IMR-90 (cell line): ENCODE measurements at regions not wholly inside any gene's neighbourhood (a gene's known extent, or its start where the extent isn't known, plus 50 kb on each side); places are given as distances from the start of the nearest gene placed in this dataset.

Experiments
- ATAC-seq: fragments of 200-7000 bp; cut with Tn5 transposase; 2 replicates; pipeline ENCODE4 v1.9.1; 2020; ENCODE audit warnings: low read depth, mild to moderate bottlenecking, moderate library complexity
- BruUV-seq: library from RNA; stranded (reverse); fragments of 400-500 nt; replicated peaks from 2 replicates; lab custom pipeline; 2021; lab: Mats Ljungman, UMichigan
- CTCF ChIA-PET: fragments of 300-600 bp; formaldehyde crosslinking; extraction: SDS; loops from one replicate; lab custom pipeline; 2021; ENCODE audit warnings: antibody characterized with exemption; lab: Yijun Ruan, JAX
- POLR2A ChIA-PET: fragments of 300-600 bp; sonication (Branson Sonifier 250); formaldehyde crosslinking; loops from one replicate; lab custom pipeline; 2022; ENCODE audit warnings: antibody characterized with exemption; ENCODE audit not compliant: unreplicated experiment; lab: Charles Lee
- DNase-seq: peaks from one replicate; pipeline ENCODE4 v3.0.0; 2013
- H2AFZ ChIP-seq: replicated peaks from 2 replicates; pipeline ENCODE3; 2013; ENCODE audit warnings: low read length, mild to moderate bottlenecking; ENCODE audit not compliant: poor library complexity
- H2AK5ac ChIP-seq: 2 replicates; pipeline ENCODE4 v1.6.1; 2013; ENCODE audit warnings: low read depth, low read length, inconsistent platforms
- H2AK9ac ChIP-seq: replicated peaks from 2 replicates; pipeline ENCODE3; 2013; ENCODE audit warnings: mild to moderate bottlenecking, low read depth, low read length, moderate library complexity; ENCODE audit not compliant: poor library complexity
- H2BK120ac ChIP-seq: 2 replicates; pipeline ENCODE4 v1.6.1; 2013; ENCODE audit warnings: low read depth, low read length, inconsistent platforms
- H2BK15ac ChIP-seq: 3 replicates; pipeline ENCODE4 v1.6.1; 2013; ENCODE audit warnings: low read depth, low read length, inconsistent platforms
- H2BK20ac ChIP-seq: 2 replicates; pipeline ENCODE4 v1.6.1; 2013; ENCODE audit warnings: low read depth, mild to moderate bottlenecking, inconsistent platforms, low read length, moderate library complexity
- H2BK5ac ChIP-seq: 2 replicates; pipeline ENCODE4 v1.6.1; 2013; ENCODE audit warnings: mild to moderate bottlenecking, low read depth, low read length, inconsistent platforms; ENCODE audit not compliant: poor library complexity, severe bottlenecking
- H3K14ac ChIP-seq: replicated peaks from 2 replicates; pipeline ENCODE4 v1.6.1; 2013; ENCODE audit warnings: low read depth, low read length, inconsistent platforms
- H3K18ac ChIP-seq: 2 replicates; pipeline ENCODE4 v1.6.1; 2013; ENCODE audit warnings: low read depth, low read length, control low read depth
- H3K23ac ChIP-seq: 2 replicates; pipeline ENCODE4 v1.6.1; 2013; ENCODE audit warnings: low read depth, low read length, inconsistent platforms
- H3K27ac ChIP-seq: 2 replicates; pipeline ENCODE4 v1.5.1; 2013; ENCODE audit warnings: mild to moderate bottlenecking, control low read depth, low read length; ENCODE audit not compliant: insufficient read depth
- H3K27me3 ChIP-seq: 2 replicates; pipeline ENCODE4 v1.6.1; 2013; ENCODE audit warnings: low read length; ENCODE audit not compliant: control insufficient read depth, insufficient read depth
- H3K36me3 ChIP-seq: 2 replicates; pipeline ENCODE4 v1.6.1; 2013; ENCODE audit warnings: low read length, mixed read lengths; ENCODE audit not compliant: control insufficient read depth, insufficient read depth
- H3K4ac ChIP-seq: 2 replicates; pipeline ENCODE4 v1.6.1; 2013; ENCODE audit warnings: low read depth, low read length, inconsistent platforms
- H3K4me1 ChIP-seq: 2 replicates; pipeline ENCODE4 v1.6.1; 2013; ENCODE audit warnings: low read length, mixed read lengths; ENCODE audit not compliant: control insufficient read depth, insufficient read depth
- H3K4me2 ChIP-seq: 2 replicates; pipeline ENCODE4 v1.6.1; 2013; ENCODE audit warnings: low read depth, mild to moderate bottlenecking, control low read depth, low read length, moderate library complexity
- H3K4me3 ChIP-seq: 2 replicates; pipeline ENCODE4 v1.5.1; 2013; ENCODE audit warnings: low read depth, mild to moderate bottlenecking, control low read depth, low read length, moderate library complexity; ENCODE audit not compliant: insufficient read depth
- H3K56ac ChIP-seq: 2 replicates; pipeline ENCODE4 v1.6.1; 2013; ENCODE audit warnings: low read length, inconsistent platforms; ENCODE audit not compliant: insufficient read depth; ENCODE audit errors: extremely low read depth
- H3K79me1 ChIP-seq, 2 experiments: 2 replicates each; pipeline ENCODE4 v1.6.1; 2013; ENCODE audit warnings: low read length in 2 of 2, inconsistent platforms in 1 of 2, low read depth in 1 of 2
- H3K9ac ChIP-seq: 2 replicates; pipeline ENCODE4 v1.6.1; 2013; ENCODE audit warnings: low read depth, low read length, control low read depth
- H3K9me1 ChIP-seq: 2 replicates; pipeline ENCODE4 v1.6.1; 2013; ENCODE audit warnings: low read length, inconsistent platforms; ENCODE audit not compliant: insufficient read depth
- H3K9me3 ChIP-seq: 2 replicates; pipeline ENCODE4 v1.6.1; 2013; ENCODE audit warnings: low read length; ENCODE audit not compliant: control insufficient read depth, insufficient read depth
- H4K20me1 ChIP-seq: 2 replicates; pipeline ENCODE4 v1.6.1; 2013; ENCODE audit warnings: low read length, inconsistent platforms; ENCODE audit not compliant: insufficient read depth
- H4K5ac ChIP-seq: 2 replicates; pipeline ENCODE4 v1.6.1; 2013; ENCODE audit warnings: mild to moderate bottlenecking, low read depth, low read length, control low read depth
- H4K8ac ChIP-seq, 2 experiments: 2 replicates each; pipeline ENCODE4 v1.6.1; 2013; ENCODE audit warnings: low read depth in 2 of 2, low read length in 2 of 2, control low read depth in 1 of 2, inconsistent platforms in 1 of 2
- H4K91ac ChIP-seq: 2 replicates; pipeline ENCODE4 v1.6.1; 2013; ENCODE audit warnings: low read depth, low read length, inconsistent platforms; ENCODE audit not compliant: insufficient read depth
- BHLHE40 ChIP-seq: fragments of 150-350 bp; IDR thresholded peaks from 2 replicates; pipeline ENCODE4 v1.6.1; 2016; ENCODE audit warnings: mild to moderate bottlenecking, low read depth, low read length
- CEBPB ChIP-seq: IDR thresholded peaks from 2 replicates; pipeline ENCODE4 v1.6.1; 2012; ENCODE audit warnings: low read depth, low read length, improper control_type of control experiment
- CHD1 ChIP-seq: IDR thresholded peaks from 2 replicates; pipeline ENCODE4 v1.6.1; 2012; ENCODE audit warnings: low read depth, low read length, improper control_type of control experiment
- ELK1 ChIP-seq: fragments of 150-350 bp; IDR thresholded peaks from 2 replicates; pipeline ENCODE4 v1.6.1; 2016; ENCODE audit warnings: low read depth, mild to moderate bottlenecking, low read length, moderate library complexity, borderline replicate concordance
- FOS ChIP-seq: fragments of 150-350 bp; IDR thresholded peaks from 2 replicates; pipeline ENCODE4 v1.6.1; 2016; ENCODE audit warnings: low read depth, low read length
- MAFK ChIP-seq: IDR thresholded peaks from 2 replicates; pipeline ENCODE4 v1.6.1; 2012; ENCODE audit warnings: low read depth, low read length, improper control_type of control experiment
- MAZ ChIP-seq: IDR thresholded peaks from 2 replicates; pipeline ENCODE4 v1.6.1; 2012; ENCODE audit warnings: low read depth, mild to moderate bottlenecking, low read length, improper control_type of control experiment, moderate library complexity, borderline replicate concordance
- MXI1 ChIP-seq: IDR thresholded peaks from 2 replicates; pipeline ENCODE4 v1.6.1; 2012; ENCODE audit warnings: low read depth, mild to moderate bottlenecking, low read length, moderate library complexity, borderline replicate concordance
- NFE2L2 ChIP-seq: fragments of 150-350 bp; IDR thresholded peaks from 2 replicates; pipeline ENCODE4 v1.6.1; 2016; ENCODE audit warnings: low read depth, mild to moderate bottlenecking, low read length
- POLR2A ChIP-seq: IDR thresholded peaks from 2 replicates; pipeline ENCODE4 v1.6.1; 2012; ENCODE audit warnings: mild to moderate bottlenecking, low read depth, low read length
- RAD21 ChIP-seq: IDR thresholded peaks from 2 replicates; pipeline ENCODE4 v1.6.1; 2012; ENCODE audit warnings: low read length, improper control_type of control experiment
- RCOR1 ChIP-seq: IDR thresholded peaks from 2 replicates; pipeline ENCODE4 v1.6.1; 2012; ENCODE audit warnings: mild to moderate bottlenecking, low read length, improper control_type of control experiment; ENCODE audit not compliant: insufficient replicate concordance
- RFX5 ChIP-seq: IDR thresholded peaks from 2 replicates; pipeline ENCODE4 v1.8.0; 2012; ENCODE audit warnings: low read depth, mild to moderate bottlenecking, low read length, moderate library complexity
- SMC3 ChIP-seq: fragments of 150-350 bp; IDR thresholded peaks from 2 replicates; pipeline ENCODE4 v1.6.1; 2016; ENCODE audit warnings: low read depth, mild to moderate bottlenecking, antibody characterized with exemption, low read length, moderate library complexity
- USF2 ChIP-seq: fragments of 150-350 bp; IDR thresholded peaks from 2 replicates; pipeline ENCODE4 v1.6.1; 2017; ENCODE audit warnings: mild to moderate bottlenecking, antibody characterized with exemption, low read length, low read depth
- WGBS, 2 experiments: methylation state at CpG; one replicate each; pipeline versions ENCODE4 v1.1.5 to v1.1.7; 2013; ENCODE audit warnings: missing lambda C conversion rate in 2 of 2; ENCODE audit not compliant: insufficient read length in 1 of 2; ENCODE audit errors: extremely low coverage in 2 of 2; 5-methylcytosine and 5-hydroxymethylcytosine counted together
- dilution Hi-C: fragments of 300-500 bp; cut with HindIII; formaldehyde crosslinking; loops from one replicate; pipeline ENCODE4 v1.14.3; 2018; ENCODE audit warnings: low sequenced_read_pairs; ENCODE audit not compliant: unreplicated experiment
- in situ Hi-C: fragments of 300-500 bp; cut with MboI; formaldehyde crosslinking; loops from 3 replicates; pipeline ENCODE4 v1.14.3; 2019; ENCODE audit warnings: low sequenced_read_pairs, inconsistent platforms, mixed read lengths
- intact Hi-C: fragments of 100-400 bp; cut with micrococcal nuclease; formaldehyde crosslinking; loops from 2 replicates; pipeline ENCODE4 v1.10.0; 2022
- TF ChIP-seq, protein P1 (sequence below): conservative IDR thresholded peaks from 2 replicates; pipeline ENCODE4 v1.5.1; 2012; ENCODE audit warnings: mild to moderate bottlenecking, low read depth, low read length, improper control_type of control experiment

GRCh38 chr2:129129087-129129486, 810.4 kb upstream of the HS6ST1 start:
- Histone ChIP-seq H3K9me3 (0 out of 2 replicates have a peak, but pooled peaks cover 1% of the 10 kb centered on the region), H3K14ac (no peak overlapping the region), H3K4me3 (no peak overlapping the region), H3K27me3 (no peaks in the 10 kb centered on the region), H2AK5ac (no peak overlapping the region), H2BK5ac (no peak overlapping the region), H2AFZ (no peak overlapping the region), H4K5ac (no peak overlapping the region), H3K56ac (no peak overlapping the region), H4K91ac (no peak overlapping the region), H3K79me1 (no peaks in the 10 kb centered on the region), H3K36me3 (no peaks in the 10 kb centered on the region), H4K20me1 (no peaks in the 10 kb centered on the region), H3K18ac (no peak overlapping the region), H3K4ac (no peak overlapping the region), H4K8ac (no peak overlapping the region), H3K9me1 (no peaks in the 10 kb centered on the region), H2BK20ac (no peak overlapping the region), H3K27ac (no peak overlapping the region), H3K4me1 (no peaks in the 10 kb centered on the region), H2AK9ac (no peak overlapping the region), H3K9ac (no peak overlapping the region), H3K23ac (no peak overlapping the region), H2BK120ac (no peak overlapping the region), H3K4me2 (no peak overlapping the region), H2BK15ac (no peak overlapping the region)
- ATAC-seq (no peak), DNase-seq (no peak)
- TF ChIP-seq BHLHE40 (no peak), RFX5 (no peak), USF2 (no peak), CHD1 (no peak), RCOR1 (no peak), MAFK (no peak), SMC3 (no peak), ELK1 (no peak), MAZ (no peak), MXI1 (no peak), FOS (no peak), POLR2A (no peak), RAD21 (no peak), NFE2L2 (no peak), CEBPB (no peak)
- TF ChIP-seq, protein P1, sequence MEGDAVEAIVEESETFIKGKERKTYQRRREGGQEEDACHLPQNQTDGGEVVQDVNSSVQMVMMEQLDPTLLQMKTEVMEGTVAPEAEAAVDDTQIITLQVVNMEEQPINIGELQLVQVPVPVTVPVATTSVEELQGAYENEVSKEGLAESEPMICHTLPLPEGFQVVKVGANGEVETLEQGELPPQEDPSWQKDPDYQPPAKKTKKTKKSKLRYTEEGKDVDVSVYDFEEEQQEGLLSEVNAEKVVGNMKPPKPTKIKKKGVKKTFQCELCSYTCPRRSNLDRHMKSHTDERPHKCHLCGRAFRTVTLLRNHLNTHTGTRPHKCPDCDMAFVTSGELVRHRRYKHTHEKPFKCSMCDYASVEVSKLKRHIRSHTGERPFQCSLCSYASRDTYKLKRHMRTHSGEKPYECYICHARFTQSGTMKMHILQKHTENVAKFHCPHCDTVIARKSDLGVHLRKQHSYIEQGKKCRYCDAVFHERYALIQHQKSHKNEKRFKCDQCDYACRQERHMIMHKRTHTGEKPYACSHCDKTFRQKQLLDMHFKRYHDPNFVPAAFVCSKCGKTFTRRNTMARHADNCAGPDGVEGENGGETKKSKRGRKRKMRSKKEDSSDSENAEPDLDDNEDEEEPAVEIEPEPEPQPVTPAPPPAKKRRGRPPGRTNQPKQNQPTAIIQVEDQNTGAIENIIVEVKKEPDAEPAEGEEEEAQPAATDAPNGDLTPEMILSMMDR: no peak
- no TSS peak for BruUV-seq
- ChIA-PET POLR2A (no interaction called here), CTCF (no interaction called here)
- intact Hi-C loops: no loop called here
- WGBS, 2 experiments: 33% methylated on average over 2 of the region's 4 CpGs; no CpG with 5 or more reads in 1 of the 2 experiments
- in situ Hi-C loops: no loop called here
- dilution Hi-C loops: no loop called here
